ENCODE measurements at regions not wholly inside any gene's neighbourhood (a gene's known extent, or its start where the extent isn't known, plus 50 kb on each side); places are given as distances from the start of the nearest gene placed in this dataset.

DNA sequence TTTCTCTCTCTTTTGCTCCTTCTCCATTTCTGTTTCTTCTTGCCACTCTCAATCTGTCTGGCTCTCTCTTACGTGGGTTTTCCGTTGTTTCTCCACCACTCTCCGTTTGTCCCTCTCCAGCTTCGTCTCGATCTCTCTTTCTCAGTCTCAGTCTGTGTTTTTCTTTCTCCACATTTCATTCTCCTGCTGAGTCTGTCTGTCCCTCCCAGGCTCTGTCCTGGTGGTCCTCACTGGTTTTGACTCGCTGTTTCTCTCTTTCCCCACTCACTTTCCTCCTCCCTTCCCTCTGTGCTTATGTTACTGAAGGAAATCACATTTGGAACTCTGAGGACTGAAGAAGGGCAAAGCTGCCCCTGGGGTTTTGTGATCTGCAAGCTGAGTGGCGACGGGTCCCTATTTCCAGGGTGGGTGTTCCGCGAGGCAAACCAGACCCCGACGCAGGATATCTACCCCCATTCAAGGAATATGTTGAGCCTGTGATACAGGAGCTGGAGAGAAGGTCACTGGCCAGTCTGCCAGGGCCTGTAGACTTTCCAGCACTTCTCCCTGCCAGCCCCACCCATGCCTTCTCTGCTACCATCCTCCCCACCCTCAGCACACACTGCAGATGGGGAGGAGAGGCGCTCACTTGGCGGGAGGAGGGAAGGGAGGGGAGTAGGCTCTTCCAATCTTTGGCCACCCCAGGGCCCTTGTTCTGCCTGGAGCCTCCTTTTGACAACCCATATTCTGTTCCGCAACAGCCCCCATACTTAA lies 102.7 kb upstream of the MAP1LC3B2 start:
- peak overlapping the region in 1 of 3 experiments; percentile 4; a peak in 1 of 7 replicates for H3K27ac Mint-ChIP-seq
- H2BK5ac ChIP-seq (ENCODE audit: insufficient read length, low read length), result no peak overlapping the region
- H3K23ac ChIP-seq (ENCODE audit: insufficient read length, low read depth, low read length), result no peak overlapping the region
- no peaks in the 10 kb centered on the region for H4K20me1 ChIP-seq (ENCODE audit: control insufficient read depth, insufficient read depth, insufficient read length)
- H4K8ac ChIP-seq (replicated peaks; ENCODE audit: insufficient read length, low read depth, low read length), result no peak overlapping the region
- no peaks in the 10 kb centered on the region for H3K36me3 Mint-ChIP-seq (ENCODE audit: insufficient read depth in 1 of 3, low read depth in 3 of 3)
- H2AK5ac ChIP-seq (ENCODE audit: insufficient read length, low read length), result no peak overlapping the region
- TF ChIP-seq, protein P1, sequence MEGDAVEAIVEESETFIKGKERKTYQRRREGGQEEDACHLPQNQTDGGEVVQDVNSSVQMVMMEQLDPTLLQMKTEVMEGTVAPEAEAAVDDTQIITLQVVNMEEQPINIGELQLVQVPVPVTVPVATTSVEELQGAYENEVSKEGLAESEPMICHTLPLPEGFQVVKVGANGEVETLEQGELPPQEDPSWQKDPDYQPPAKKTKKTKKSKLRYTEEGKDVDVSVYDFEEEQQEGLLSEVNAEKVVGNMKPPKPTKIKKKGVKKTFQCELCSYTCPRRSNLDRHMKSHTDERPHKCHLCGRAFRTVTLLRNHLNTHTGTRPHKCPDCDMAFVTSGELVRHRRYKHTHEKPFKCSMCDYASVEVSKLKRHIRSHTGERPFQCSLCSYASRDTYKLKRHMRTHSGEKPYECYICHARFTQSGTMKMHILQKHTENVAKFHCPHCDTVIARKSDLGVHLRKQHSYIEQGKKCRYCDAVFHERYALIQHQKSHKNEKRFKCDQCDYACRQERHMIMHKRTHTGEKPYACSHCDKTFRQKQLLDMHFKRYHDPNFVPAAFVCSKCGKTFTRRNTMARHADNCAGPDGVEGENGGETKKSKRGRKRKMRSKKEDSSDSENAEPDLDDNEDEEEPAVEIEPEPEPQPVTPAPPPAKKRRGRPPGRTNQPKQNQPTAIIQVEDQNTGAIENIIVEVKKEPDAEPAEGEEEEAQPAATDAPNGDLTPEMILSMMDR (conservative IDR thresholded peaks at IDR 0.05), result no peak
- no peak overlapping the region for H4K91ac ChIP-seq (ENCODE audit: insufficient read length, low read depth, low read length)
- H3K4me2 ChIP-seq (ENCODE audit: insufficient read depth, insufficient read length, low read length), result no peak overlapping the region
- H3K27me3 ChIP-seq (ENCODE audit: insufficient read depth, low read length), result no peaks in the 10 kb centered on the region
- no peak overlapping the region for H3K27ac ChIP-seq (ENCODE audit: insufficient read length, low read depth, low read length)
- peak overlapping the region; percentile 51 for H3K56ac ChIP-seq (ENCODE audit: insufficient read length, low read depth, low read length)
- peak overlapping the region; percentile 56 for H3K18ac ChIP-seq (ENCODE audit: insufficient read length, low read depth, low read length)
- no peak for DNase-seq
- H3T11ph ChIP-seq (ENCODE audit: low read length), result no peak overlapping the region
- peaks cover 20 to 39% of the 10 kb centered on the region in 2 experiments for H3K4me1 Mint-ChIP-seq
- H3K9me3 ChIP-seq (ENCODE audit: control insufficient read depth, low read depth, low read length), result no peaks in the 10 kb centered on the region
- H2BK12ac ChIP-seq (ENCODE audit: insufficient read length, low read depth, low read length), result no peak overlapping the region
- no peaks in the 10 kb centered on the region for H3K79me2 ChIP-seq (ENCODE audit: insufficient read depth, low read length)
- H2BK20ac ChIP-seq (ENCODE audit: low read depth, low read length, poor library complexity, severe bottlenecking), result no peak overlapping the region
- H2BK120ac ChIP-seq (ENCODE audit: low read depth, low read length, poor library complexity, severe bottlenecking), result no peak overlapping the region
- H3K14ac ChIP-seq (ENCODE audit: insufficient read depth, low read length), result no peak overlapping the region
- no peaks in the 10 kb centered on the region for H3K23me2 ChIP-seq (ENCODE audit: insufficient read length, low read depth, low read length, poor library complexity, severe bottlenecking)
- no peak overlapping the region for H3K4me3 Mint-ChIP-seq
- no peak overlapping the region for H2BK15ac ChIP-seq (ENCODE audit: low read depth, low read length)
- H3K9ac ChIP-seq (ENCODE audit: extremely low read depth, insufficient read length, low read length), result no peak overlapping the region
- H4K5ac ChIP-seq (ENCODE audit: insufficient read length, low read depth, low read length), result no peak overlapping the region
- no peaks in the 10 kb centered on the region; the same call in 1 of the 2 replicates for H3K27me3 Mint-ChIP-seq (ENCODE audit: low read depth)
- H2AFZ ChIP-seq (ENCODE audit: low read length), result peak overlapping the region; percentile 60
- H3K79me1 ChIP-seq (ENCODE audit: insufficient read depth, low read depth, low read length, poor library complexity, severe bottlenecking), result no peaks in the 10 kb centered on the region
- H3K4me1 ChIP-seq (ENCODE audit: insufficient read depth, low read length), result no peaks in the 10 kb centered on the region; the same call in 1 of the 2 replicates
- H3K9me3 Mint-ChIP-seq, result no peaks in the 10 kb centered on the region
- no CpG with 5 or more reads among the region's 15 CpGs for WGBS (ENCODE audit: extremely low coverage, insufficient read length, low lambda C conversion rate)
- H3K4ac ChIP-seq (ENCODE audit: low read depth, low read length), result no peak overlapping the region
